ENCODE measurements at regions not wholly inside any gene's neighbourhood (a gene's known extent, or its start where the extent isn't known, plus 50 kb on each side); places are given as distances from the start of the nearest gene placed in this dataset.

- no TSS peak for BruUV-seq (replicated peaks)
- H3K4me2 ChIP-seq (ENCODE audit: insufficient read depth, low read length): no peak overlapping the region
- intact Hi-C loops (cut with micrococcal nuclease) (loop anchor here (2.0 to 5.0 kb wide), 2 partner anchors 121 to 249 kb away; no protein-coding TSS in a partner anchor), dilution Hi-C loops (cut with MboI; ENCODE audit: extremely low pct_ligation_motif_present, low sequenced_read_pairs) (no loop called here)
- no peaks in the 10 kb centered on the region for H3K79me2 ChIP-seq (ENCODE audit: control insufficient read depth, insufficient read depth, low read length)
- no peak for FAIRE-seq
- CTCF ChIA-PET: interaction anchor here (2.5 to 2.7 kb wide), 2 partner anchors 127 to 581 kb away, joined by 12 to 14 read pairs; partner anchors contain the start of gene THBS1
- no peak overlapping the region for H2AFZ ChIP-seq (ENCODE audit: low read depth, low read length)
- no peaks in the 10 kb centered on the region for H3K27me3 ChIP-seq (ENCODE audit: control insufficient read depth in 2 of 2, insufficient read depth in 2 of 2, low read length in 2 of 2)
- H3K4me3 ChIP-seq (replicated peaks in 1 of 3; ENCODE audit: insufficient read depth in 1 of 3, low read depth in 1 of 3, low read length in 3 of 3): no peak overlapping the region
- POLR2A ChIA-PET: interaction anchor here (1.1 kb wide), 1 partner anchor 170 kb away, joined by 4 read pairs; no protein-coding TSS in a partner anchor
- H3K4me1 ChIP-seq (ENCODE audit: control insufficient read depth, extremely low read depth, insufficient read depth, low read length): peaks cover 46% of the 10 kb centered on the region
- no peaks in the 10 kb centered on the region for H3K9me1 ChIP-seq (replicated peaks; ENCODE audit: control insufficient read depth, extremely low read depth, insufficient read depth, low read length)
- peak overlapping the region; percentile 92 for H3K27ac ChIP-seq (ENCODE audit: insufficient read depth, low read depth, low read length)
- H4K20me1 ChIP-seq (replicated peaks; ENCODE audit: control insufficient read depth, extremely low read depth, insufficient read depth, low read length): no peaks in the 10 kb centered on the region
- no peaks in the 10 kb centered on the region for H3K9me3 ChIP-seq (replicated peaks; ENCODE audit: control insufficient read depth, insufficient read depth, low read length)
- TF ChIP-seq JUN (IDR thresholded peaks at IDR 0.05; ENCODE audit: borderline replicate concordance, insufficient read depth, insufficient read length, low read depth) (no peak), FOS (IDR thresholded peaks at IDR 0.05; ENCODE audit: borderline replicate concordance, insufficient read depth, low read length) (no peak), EZH2 (IDR thresholded peaks at IDR 0.05; ENCODE audit: borderline replicate concordance, low read depth, low read length, severe bottlenecking) (no peak), POLR2AphosphoS5 (IDR thresholded peaks at IDR 0.05; ENCODE audit: insufficient read depth, low read depth, low read length) (no peak), MAX (IDR thresholded peaks at IDR 0.05; ENCODE audit: insufficient read depth, insufficient read length) (no peak)
- H3K36me3 ChIP-seq (ENCODE audit: control insufficient read depth in 2 of 2, extremely low read depth in 1 of 2, insufficient read depth in 2 of 2, low read length in 2 of 2): no peaks in the 10 kb centered on the region
- DNase-seq (ENCODE audit: low read depth, low spot score): no peak
- H3K9ac ChIP-seq (replicated peaks; ENCODE audit: extremely low read depth, insufficient read depth, low read length): no peak overlapping the region
These were observed 433.2 kb upstream of the RASGRP1 start for GRCh38 chr15:38997841-38998240.

GRCh38 chr15:39000008-39000734 is 435.6 kb upstream of the RASGRP1 start:
- POLR2A ChIA-PET: no interaction called here
- no peak for DNase-seq (ENCODE audit: low read depth, low spot score)

More at GRCh38 chr15:39000008-39000734, 435.6 kb upstream of the RASGRP1 start:
- dilution Hi-C loops (cut with MboI; ENCODE audit: extremely low pct_ligation_motif_present, low sequenced_read_pairs): no loop called here
- intact Hi-C loops (cut with micrococcal nuclease): no loop called here
- Histone ChIP-seq H3K4me1 (ENCODE audit: control insufficient read depth, extremely low read depth, insufficient read depth, low read length) (peaks cover 29% of the 10 kb centered on the region), H3K27ac (ENCODE audit: insufficient read depth, low read depth, low read length) (no peak overlapping the region), H2AFZ (ENCODE audit: low read depth, low read length) (no peak overlapping the region), H4K20me1 (replicated peaks; ENCODE audit: control insufficient read depth, extremely low read depth, insufficient read depth, low read length) (no peaks in the 10 kb centered on the region), H3K9me3 (replicated peaks; ENCODE audit: control insufficient read depth, insufficient read depth, low read length) (no peaks in the 10 kb centered on the region), H3K36me3 (ENCODE audit: control insufficient read depth in 2 of 2, extremely low read depth in 1 of 2, insufficient read depth in 2 of 2, low read length in 2 of 2) (no peaks in the 10 kb centered on the region), H3K4me3 (replicated peaks in 1 of 3; ENCODE audit: insufficient read depth in 1 of 3, low read depth in 1 of 3, low read length in 3 of 3) (no peak overlapping the region), H3K4me2 (ENCODE audit: insufficient read depth, low read length) (no peak overlapping the region), H3K79me2 (ENCODE audit: control insufficient read depth, insufficient read depth, low read length) (no peaks in the 10 kb centered on the region), H3K27me3 (ENCODE audit: control insufficient read depth in 2 of 2, insufficient read depth in 2 of 2, low read length in 2 of 2) (no peaks in the 10 kb centered on the region), H3K9me1 (replicated peaks; ENCODE audit: control insufficient read depth, extremely low read depth, insufficient read depth, low read length) (no peaks in the 10 kb centered on the region), H3K9ac (replicated peaks; ENCODE audit: extremely low read depth, insufficient read depth, low read length) (no peak overlapping the region)
- no TSS peak for BruUV-seq (replicated peaks)
- no peak for FAIRE-seq
- TF ChIP-seq EZH2 (IDR thresholded peaks at IDR 0.05; ENCODE audit: borderline replicate concordance, low read depth, low read length, severe bottlenecking): no peak
- TF ChIP-seq CTCF (IDR thresholded peaks at IDR 0.05; ENCODE audit: extremely low read depth in 1 of 2, insufficient read depth in 1 of 2, low read depth in 1 of 2, low read length in 2 of 2): no peak
- TF ChIP-seq MYC (IDR thresholded peaks at IDR 0.05; ENCODE audit: low read depth, low read length): no peak
- no peak for TF ChIP-seq POLR2A (IDR thresholded peaks at IDR 0.05; ENCODE audit: low read depth, low read length)
- TF ChIP-seq FOS (IDR thresholded peaks at IDR 0.05; ENCODE audit: borderline replicate concordance, insufficient read depth, low read length): no peak
- no peak for TF ChIP-seq MAX (IDR thresholded peaks at IDR 0.05; ENCODE audit: insufficient read depth, insufficient read length)
- TF ChIP-seq JUN (IDR thresholded peaks at IDR 0.05; ENCODE audit: borderline replicate concordance, insufficient read depth, insufficient read length, low read depth): no peak
- TF ChIP-seq GATA2 (IDR thresholded peaks at IDR 0.05; ENCODE audit: insufficient read depth, insufficient read length, low read depth, low read length): no peak
- TF ChIP-seq POLR2AphosphoS5 (IDR thresholded peaks at IDR 0.05; ENCODE audit: insufficient read depth, low read depth, low read length): no peak
- CTCF ChIA-PET: interaction anchor here (1.1 kb wide), 1 partner anchor 122 kb away, joined by 3 read pairs; no protein-coding TSS in a partner anchor

All from endothelial cell of umbilical vein (primary cell).